Osteoblast (primary cell): ENCODE measurements at regions not wholly inside any gene's neighbourhood (a gene's known extent, or its start where the extent isn't known, plus 50 kb on each side); places are given as distances from the start of the nearest gene placed in this dataset.
"Not testable (repeated sequence)": the region's sequence is repeated elsewhere in the genome, so short reads cannot be mapped to it uniquely, and the experiment has no call there.

Experiments used
- DNase-seq: peaks from one replicate; pipeline ENCODE4 v3.0.0; 2011; ENCODE audit warnings: low spot score, mixed read lengths; ENCODE audit not compliant: insufficient read length; ENCODE audit errors: missing footprints
- H2AFZ ChIP-seq: 2 replicates; pipeline ENCODE4 v1.6.0; 2011; ENCODE audit warnings: mild to moderate bottlenecking, low read length
- H3K27ac ChIP-seq: 2 replicates; pipeline ENCODE4 v1.5.1; 2011; ENCODE audit warnings: mild to moderate bottlenecking, low read depth, low read length, moderate library complexity
- H3K27me3 ChIP-seq: 2 replicates; pipeline ENCODE4 v1.6.0; 2012; ENCODE audit warnings: mild to moderate bottlenecking, control low read depth, inconsistent platforms, low read length, moderate library complexity; ENCODE audit not compliant: insufficient read depth
- H3K36me3 ChIP-seq: 2 replicates; pipeline ENCODE4 v1.5.1; 2011; ENCODE audit warnings: mild to moderate bottlenecking, low read length, control low read depth, moderate library complexity; ENCODE audit not compliant: insufficient read depth
- H3K4me1 ChIP-seq: 2 replicates; pipeline ENCODE4 v1.5.1; 2011; ENCODE audit warnings: mild to moderate bottlenecking, low read length, control low read depth, moderate library complexity; ENCODE audit not compliant: insufficient read depth
- H3K4me2 ChIP-seq: 2 replicates; pipeline ENCODE4 v1.6.0; 2011; ENCODE audit warnings: mild to moderate bottlenecking, low read length; ENCODE audit not compliant: insufficient read depth
- H3K4me3 ChIP-seq: fragments of 200-600 bp; sonication (generic); 3 replicates; pipeline ENCODE4 v1.5.1; 2012; ENCODE audit warnings: mild to moderate bottlenecking, low read length, inconsistent platforms; ENCODE audit not compliant: insufficient read depth
- H3K79me2 ChIP-seq: 2 replicates; pipeline ENCODE4 v1.6.0; 2012; ENCODE audit warnings: mild to moderate bottlenecking, low read length, control low read depth, inconsistent platforms; ENCODE audit not compliant: insufficient read depth
- H3K9me3 ChIP-seq: 2 replicates; pipeline ENCODE4 v1.5.1; 2011; ENCODE audit warnings: low read depth, low read length, control low read depth
- H4K20me1 ChIP-seq: 2 replicates; pipeline ENCODE4 v1.6.0; 2012; ENCODE audit warnings: mild to moderate bottlenecking, low read length, control low read depth; ENCODE audit not compliant: insufficient read depth
- CTCF ChIP-seq: IDR thresholded peaks from 2 replicates; pipeline ENCODE4 v1.5.1; 2011; ENCODE audit warnings: mild to moderate bottlenecking, low read depth, low read length, moderate library complexity; ENCODE audit errors: extremely low read depth

GRCh38 chr1:221527302-221527701 is 214.6 kb downstream of the DUSP10 start:
- Histone ChIP-seq H3K79me2 (no peaks in the 10 kb centered on the region), H3K36me3 (no peaks in the 10 kb centered on the region), H3K27ac (no peak overlapping the region), H3K4me1 (no peaks in the 10 kb centered on the region), H4K20me1 (no peaks in the 10 kb centered on the region), H3K27me3 (no peaks in the 10 kb centered on the region), H2AFZ (no peak overlapping the region), H3K4me3 (no peak overlapping the region), H3K9me3 (no peaks in the 10 kb centered on the region), H3K4me2 (no peak overlapping the region)
- no peak for DNase-seq
- TF ChIP-seq CTCF: no peak

- Histone ChIP-seq H3K27ac (no peak overlapping the region), H3K36me3 (no peaks in the 10 kb centered on the region), H3K4me1 (no peaks in the 10 kb centered on the region), H3K27me3 (no peaks in the 10 kb centered on the region), H3K9me3 (no peaks in the 10 kb centered on the region), H2AFZ (no peak overlapping the region), H3K4me3 (no peak overlapping the region), H3K4me2 (no peak overlapping the region), H4K20me1 (no peaks in the 10 kb centered on the region), H3K79me2 (no peaks in the 10 kb centered on the region)
- TF ChIP-seq CTCF: no peak
- DNase-seq: no peak
Measured at GRCh38 chr1:221527886-221528624, 213.8 kb downstream of the DUSP10 start.

- not testable (repeated sequence) for H3K4me1 ChIP-seq, H4K20me1 ChIP-seq, H3K4me2 ChIP-seq, DNase-seq, H3K36me3 ChIP-seq, H3K9me3 ChIP-seq, H3K79me2 ChIP-seq, H2AFZ ChIP-seq, H3K27ac ChIP-seq, H3K4me3 ChIP-seq, H3K27me3 ChIP-seq
Measured at GRCh38 chr1:221530159-221530558, 211.7 kb downstream of the DUSP10 start.

- Histone ChIP-seq H3K79me2 (no peaks in the 10 kb centered on the region), H3K4me3 (no peak overlapping the region), H3K36me3 (no peaks in the 10 kb centered on the region), H3K27ac (no peak overlapping the region), H2AFZ (no peak overlapping the region), H3K4me1 (no peaks in the 10 kb centered on the region), H3K9me3 (no peaks in the 10 kb centered on the region), H3K4me2 (no peak overlapping the region), H4K20me1 (no peaks in the 10 kb centered on the region), H3K27me3 (no peaks in the 10 kb centered on the region)
- TF ChIP-seq CTCF: no peak
- DNase-seq: no peak
Measured at GRCh38 chr1:221530791-221531190, 211.1 kb downstream of the DUSP10 start.
